Stimulated activated effector memory CD8-positive, alpha-beta T cell treated with anti-CD3 and anti-CD28 coated beads, Interleukin-12 subunit alpha, Interleukin-12 subunit beta, amount 100 ng/mL, for 72 hours (primary cell): ENCODE measurements at regions not wholly inside any gene's neighbourhood (a gene's known extent, or its start where the extent isn't known, plus 50 kb on each side); places are given as distances from the start of the nearest gene placed in this dataset.
A peak's percentile ranks its signal among the peaks of the same experiment; 100 is the strongest.

ENCODE experiments used
- ATAC-seq: fragments of 150-1000 bp; cut with Tn5 transposase; 2 replicates; pipeline ENCODE4 v1.10.0; 2021
- DNase-seq, 2 donors: peaks; one replicate each; pipeline ENCODE4 v3.0.0; 2021 to 2022; ENCODE audit warnings: low spot score in 2 of 2
- H3K27ac Mint-ChIP-seq: one replicate; pipeline ENCODE4 v1.8.0; 2022; ENCODE audit warnings: mild to moderate bottlenecking, mixed read lengths
- H3K36me3 Mint-ChIP-seq: one replicate; pipeline ENCODE4 v1.8.0; 2022; ENCODE audit warnings: mild to moderate bottlenecking, mixed read lengths
- H3K4me1 Mint-ChIP-seq: one replicate; pipeline ENCODE4 v1.8.0; 2022; ENCODE audit warnings: mixed read lengths
- H3K4me3 Mint-ChIP-seq: one replicate; pipeline ENCODE4 v1.8.0; 2022; ENCODE audit warnings: mild to moderate bottlenecking, mixed read lengths
- H3K9me3 Mint-ChIP-seq: one replicate; pipeline ENCODE4 v1.8.0; 2022; ENCODE audit warnings: mixed read lengths

DNA sequence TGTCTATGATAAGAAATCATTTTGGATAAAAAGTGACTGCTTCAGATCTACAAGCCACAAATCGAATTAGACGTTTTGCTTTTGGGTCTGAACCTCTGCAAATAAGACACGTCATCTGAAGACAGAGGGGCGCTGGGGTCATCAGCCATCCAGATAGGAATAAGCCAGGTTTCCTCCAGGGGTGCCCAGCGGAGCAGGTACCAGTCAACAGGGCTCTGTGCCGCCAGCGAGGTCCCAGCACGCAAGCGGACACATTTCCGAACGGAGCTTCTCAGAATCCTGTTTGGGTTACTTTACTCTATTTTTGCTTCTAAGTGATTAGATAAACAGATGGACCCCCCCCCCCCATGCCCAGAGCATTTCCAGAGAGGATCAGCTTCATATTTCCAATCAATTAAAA, 873.8 kb downstream of the BRD1 start:
- ATAC-seq (no peak), DNase-seq (no peak)
- H3K9me3 Mint-ChIP-seq = peaks cover 8% of the 10 kb centered on the region
- peaks cover 13% of the 10 kb centered on the region for H3K4me1 Mint-ChIP-seq
- no peak overlapping the region for H3K4me3 Mint-ChIP-seq
- H3K27ac Mint-ChIP-seq = no peak overlapping the region
- H3K36me3 Mint-ChIP-seq = no peaks in the 10 kb centered on the region

DNA sequence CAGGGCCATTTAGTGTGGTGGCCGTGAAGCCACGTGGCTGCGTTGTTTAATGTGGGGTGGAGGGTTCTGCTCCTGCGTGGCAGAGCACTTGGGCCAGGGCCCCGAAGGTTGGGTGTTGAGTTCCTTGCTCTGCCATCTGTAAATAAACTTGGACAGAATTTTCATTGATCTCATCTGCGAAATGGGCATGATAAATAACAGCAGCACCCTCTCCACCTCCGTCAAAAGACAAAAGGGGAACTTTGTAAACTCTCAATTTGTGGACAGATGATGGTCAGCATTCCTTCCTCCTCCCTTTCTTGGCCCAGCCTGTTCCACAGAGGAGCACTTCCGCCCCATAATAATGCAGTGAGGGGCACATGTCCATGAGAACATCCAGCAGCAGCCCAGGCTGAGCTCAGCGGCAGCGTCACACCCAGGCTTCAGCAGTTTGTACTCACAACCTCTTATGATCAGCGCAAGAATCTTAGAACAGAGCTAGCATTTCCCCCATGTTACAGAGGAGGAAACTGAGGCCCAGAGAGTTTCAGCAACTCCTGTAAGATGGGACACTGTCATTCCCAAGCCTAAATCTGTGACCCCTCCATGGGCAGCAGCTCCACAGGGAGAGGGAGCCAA, 874.5 kb downstream of the BRD1 start:
- H3K9me3 Mint-ChIP-seq = peaks cover 8% of the 10 kb centered on the region
- peak in 1 of 2 donors; percentile 7 for DNase-seq

DNA sequence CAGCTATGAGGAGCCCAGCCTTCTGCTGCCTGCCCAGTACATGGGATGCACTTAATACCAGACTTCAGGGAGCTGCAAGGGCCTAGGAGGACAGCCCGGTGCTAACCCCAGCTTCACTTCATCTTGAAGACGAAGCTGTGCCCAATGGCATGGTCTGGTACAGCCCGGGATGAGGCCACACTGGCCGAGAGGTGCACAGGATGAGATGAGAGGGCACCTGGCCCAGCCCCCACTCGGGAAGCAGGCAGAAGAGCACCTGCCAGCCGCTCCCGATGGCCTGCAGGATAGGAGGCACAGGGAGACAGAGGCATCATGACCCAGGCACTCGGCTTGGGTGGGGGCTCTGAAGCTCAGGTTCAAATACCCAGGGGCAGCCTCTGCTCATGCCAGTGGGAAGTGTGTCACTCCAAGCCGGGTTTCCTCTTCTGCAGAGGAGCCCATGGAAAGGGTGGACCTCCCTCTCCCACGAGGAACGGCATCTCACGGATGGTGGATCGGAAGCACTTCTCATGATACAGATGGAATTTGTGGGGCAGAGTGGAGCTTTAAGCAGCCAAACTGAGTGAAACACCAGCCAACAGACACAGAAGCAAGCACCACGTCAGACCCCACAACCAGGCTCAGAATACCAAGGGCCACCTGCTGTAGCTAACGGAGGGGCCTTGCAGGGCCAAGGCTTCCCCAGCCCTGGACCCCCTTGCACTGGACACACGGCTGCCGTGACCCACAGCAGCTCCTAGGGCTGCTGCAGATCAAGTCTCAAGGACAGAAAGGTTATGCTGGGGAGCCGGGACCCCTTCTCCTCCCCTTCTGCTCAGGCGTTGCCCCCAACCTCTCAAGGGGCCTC, 875.2 kb downstream of the BRD1 start:
- no peak overlapping the region for H3K27ac Mint-ChIP-seq
- no peak for ATAC-seq
- H3K4me1 Mint-ChIP-seq = peaks cover 13% of the 10 kb centered on the region
- H3K9me3 Mint-ChIP-seq = peaks cover 8% of the 10 kb centered on the region
- H3K36me3 Mint-ChIP-seq = no peaks in the 10 kb centered on the region
- H3K4me3 Mint-ChIP-seq = no peak overlapping the region
- peak in 1 of 2 donors; percentile 25 for DNase-seq

More for the DNA sequence above, 874.5 kb downstream of the BRD1 start:
- ATAC-seq = no peak
- H3K4me3 Mint-ChIP-seq = no peak overlapping the region
- H3K36me3 Mint-ChIP-seq = no peaks in the 10 kb centered on the region
- H3K4me1 Mint-ChIP-seq = peaks cover 13% of the 10 kb centered on the region
- H3K27ac Mint-ChIP-seq = no peak overlapping the region

DNA sequence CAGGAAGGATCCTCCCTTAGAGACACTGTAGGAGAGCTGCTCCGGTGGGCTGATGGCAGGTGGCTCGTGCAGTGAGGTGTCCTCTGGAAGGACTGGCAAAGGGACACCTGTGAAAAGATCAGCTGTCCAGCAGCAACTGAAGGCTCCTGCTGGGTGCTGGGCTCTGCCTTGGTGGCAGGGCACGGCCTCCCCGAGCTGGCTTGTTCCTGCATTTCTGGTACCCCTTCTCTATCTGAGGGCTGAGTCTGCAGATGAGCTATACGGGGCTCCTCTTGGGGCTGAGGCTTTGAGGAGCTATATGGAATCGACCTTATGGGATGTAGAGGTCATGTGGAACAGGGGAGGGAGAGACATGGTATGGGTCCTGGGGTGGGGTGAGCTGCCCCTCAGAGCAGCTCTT, 875.8 kb downstream of the BRD1 start:
- no peak for ATAC-seq
- Mint-ChIP-seq H3K27ac (no peak overlapping the region), H3K4me3 (no peak overlapping the region), H3K9me3 (peaks cover 5% of the 10 kb centered on the region), H3K4me1 (peaks cover 8% of the 10 kb centered on the region), H3K36me3 (no peaks in the 10 kb centered on the region)
- peak in 1 of 2 donors; percentile 18 for DNase-seq

DNA sequence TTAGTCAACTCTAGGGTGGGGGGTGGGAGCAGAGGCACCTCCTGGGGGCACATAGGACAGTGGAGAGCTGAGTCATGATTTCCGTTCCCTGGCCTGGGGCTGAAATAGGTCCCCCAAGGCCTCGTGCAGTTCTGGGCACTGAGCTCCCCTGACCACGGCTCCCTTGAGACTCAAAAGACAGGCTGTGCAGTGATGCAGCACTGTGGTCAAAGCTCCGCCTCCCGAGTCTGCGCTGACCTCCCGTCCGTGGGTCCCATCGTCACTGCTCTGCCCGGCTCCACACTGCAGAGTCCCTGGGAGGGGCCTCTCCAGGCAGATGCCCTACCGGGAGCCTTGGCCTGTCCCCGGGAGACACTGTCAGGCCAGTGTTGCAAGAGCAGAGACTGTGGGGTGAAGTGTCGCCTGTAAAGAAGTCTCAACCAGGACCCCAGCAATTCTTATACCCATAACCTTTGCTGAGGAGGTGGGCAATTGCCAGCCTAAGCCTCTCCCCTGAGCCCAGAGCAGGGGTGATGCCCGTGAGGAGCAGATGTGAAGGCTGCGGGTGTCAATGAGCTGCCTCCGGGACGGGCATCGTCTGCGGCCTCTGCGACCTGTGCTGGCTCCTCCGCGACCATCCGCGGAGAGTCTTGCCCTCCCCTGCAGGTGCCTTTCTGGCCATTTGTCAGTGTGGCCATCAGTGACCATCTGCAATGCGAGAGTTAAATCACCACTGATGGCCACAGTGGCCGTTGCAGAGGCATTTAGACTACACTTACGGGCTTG, 877.3 kb downstream of the BRD1 start:
- H3K4me1 Mint-ChIP-seq = no peaks in the 10 kb centered on the region
- no peak overlapping the region for H3K4me3 Mint-ChIP-seq
- H3K9me3 Mint-ChIP-seq = no peaks in the 10 kb centered on the region
- ATAC-seq (no peak), DNase-seq (peak in 1 of 2 donors; percentile 23)
- H3K27ac Mint-ChIP-seq = no peak overlapping the region
- no peaks in the 10 kb centered on the region for H3K36me3 Mint-ChIP-seq

DNA sequence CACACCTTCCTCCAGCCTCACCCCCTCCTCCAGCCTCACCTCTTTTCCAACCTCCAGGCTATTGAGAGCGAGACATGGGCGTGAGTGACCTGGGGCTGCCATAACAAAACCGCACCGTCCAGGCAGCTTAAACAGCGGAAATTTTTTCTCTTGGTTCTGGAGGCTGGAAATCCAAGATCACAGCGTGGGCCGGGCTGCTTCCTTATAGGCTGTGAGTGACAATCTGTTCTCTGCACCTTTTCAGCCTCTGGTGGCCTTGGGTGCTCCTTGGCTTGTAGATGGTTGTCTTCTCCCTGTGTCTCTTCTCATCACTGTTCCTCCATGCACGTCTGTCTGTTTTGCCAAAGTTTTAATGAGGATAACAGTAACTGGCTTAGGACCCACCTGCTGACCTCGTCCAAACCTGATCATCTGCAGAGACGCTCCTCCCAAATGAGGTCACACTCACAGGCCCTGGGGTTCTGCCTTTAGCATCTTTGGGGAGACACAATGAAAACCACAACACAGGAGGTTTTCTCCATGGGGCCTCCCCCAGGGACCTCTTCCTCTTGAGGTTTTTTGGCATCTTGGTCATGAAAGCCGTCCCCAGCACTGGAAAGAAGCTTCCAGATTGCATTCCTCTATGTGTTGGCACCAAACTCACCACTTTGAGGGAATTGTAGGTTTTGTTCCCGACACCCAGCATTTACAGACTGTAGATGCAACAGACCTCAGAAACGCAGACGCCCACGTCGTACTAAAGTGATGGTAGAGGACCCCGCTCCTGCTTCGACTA, 878.1 kb downstream of the BRD1 start:
- Mint-ChIP-seq H3K4me1 (no peaks in the 10 kb centered on the region), H3K4me3 (no peak overlapping the region), H3K27ac (no peak overlapping the region), H3K36me3 (no peaks in the 10 kb centered on the region), H3K9me3 (no peaks in the 10 kb centered on the region)
- ATAC-seq (no peak), DNase-seq (peak in 1 of 2 donors; percentile 26)

DNA sequence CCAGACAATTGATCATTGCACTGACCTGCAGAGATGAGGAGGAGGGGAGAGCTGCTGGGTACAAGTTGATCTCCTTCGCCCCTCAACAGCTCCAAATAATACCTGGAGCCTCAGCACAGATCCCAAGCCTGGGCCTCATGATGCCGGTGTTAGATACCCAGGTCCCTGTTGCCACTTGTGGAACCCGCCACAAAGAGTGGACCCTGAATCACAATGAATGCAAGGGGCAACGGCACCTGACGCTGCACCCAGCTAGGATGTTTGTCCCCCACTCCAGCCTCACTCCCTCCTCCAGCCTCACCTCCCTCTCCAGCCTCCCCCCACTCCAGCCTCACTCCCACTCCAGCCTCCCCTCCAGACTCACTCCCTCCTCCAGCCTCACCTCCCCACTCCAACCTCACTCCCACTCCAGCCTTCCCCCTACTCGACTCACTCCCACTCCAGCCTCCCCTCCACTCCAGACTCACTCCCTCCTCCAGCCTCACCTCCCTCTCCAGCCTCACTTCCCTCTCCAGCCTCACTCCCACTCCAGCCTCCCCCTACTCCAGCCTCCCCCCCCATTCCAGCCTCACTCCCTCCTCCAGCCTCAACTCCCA, 879.0 kb downstream of the BRD1 start:
- H3K36me3 Mint-ChIP-seq = no peaks in the 10 kb centered on the region
- no peak for ATAC-seq

DNA sequence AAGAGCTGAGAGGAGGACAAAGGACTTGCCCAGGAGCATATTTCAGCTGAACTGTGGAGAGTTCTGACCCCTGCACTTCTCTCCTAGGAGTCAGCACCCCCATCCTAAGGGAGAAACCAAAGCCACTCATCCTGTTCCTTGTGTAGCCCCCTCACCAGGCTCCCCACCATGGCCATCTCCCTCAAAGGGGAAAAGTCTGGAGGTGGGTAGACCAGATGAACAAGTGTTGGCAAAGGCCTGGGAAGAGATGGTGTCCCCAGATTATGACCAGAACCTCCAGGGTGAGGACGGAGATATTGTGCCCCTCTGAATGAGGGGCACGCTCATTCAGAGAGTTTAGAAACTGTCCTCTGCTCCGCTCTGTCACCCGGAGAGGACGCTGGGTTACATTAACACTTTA, 880.0 kb downstream of the BRD1 start:
- ATAC-seq (no peak), DNase-seq (peak in 1 of 2 donors; percentile 29)
- Mint-ChIP-seq H3K4me3 (no peak overlapping the region), H3K27ac (no peak overlapping the region), H3K9me3 (no peaks in the 10 kb centered on the region), H3K4me1 (no peaks in the 10 kb centered on the region), H3K36me3 (no peaks in the 10 kb centered on the region)

More for the DNA sequence above, 879.0 kb downstream of the BRD1 start:
- peak in 1 of 2 donors; percentile 20 for DNase-seq
- H3K4me3 Mint-ChIP-seq = no peak overlapping the region
- no peak overlapping the region for H3K27ac Mint-ChIP-seq
- no peaks in the 10 kb centered on the region for H3K4me1 Mint-ChIP-seq
- no peaks in the 10 kb centered on the region for H3K9me3 Mint-ChIP-seq

DNA sequence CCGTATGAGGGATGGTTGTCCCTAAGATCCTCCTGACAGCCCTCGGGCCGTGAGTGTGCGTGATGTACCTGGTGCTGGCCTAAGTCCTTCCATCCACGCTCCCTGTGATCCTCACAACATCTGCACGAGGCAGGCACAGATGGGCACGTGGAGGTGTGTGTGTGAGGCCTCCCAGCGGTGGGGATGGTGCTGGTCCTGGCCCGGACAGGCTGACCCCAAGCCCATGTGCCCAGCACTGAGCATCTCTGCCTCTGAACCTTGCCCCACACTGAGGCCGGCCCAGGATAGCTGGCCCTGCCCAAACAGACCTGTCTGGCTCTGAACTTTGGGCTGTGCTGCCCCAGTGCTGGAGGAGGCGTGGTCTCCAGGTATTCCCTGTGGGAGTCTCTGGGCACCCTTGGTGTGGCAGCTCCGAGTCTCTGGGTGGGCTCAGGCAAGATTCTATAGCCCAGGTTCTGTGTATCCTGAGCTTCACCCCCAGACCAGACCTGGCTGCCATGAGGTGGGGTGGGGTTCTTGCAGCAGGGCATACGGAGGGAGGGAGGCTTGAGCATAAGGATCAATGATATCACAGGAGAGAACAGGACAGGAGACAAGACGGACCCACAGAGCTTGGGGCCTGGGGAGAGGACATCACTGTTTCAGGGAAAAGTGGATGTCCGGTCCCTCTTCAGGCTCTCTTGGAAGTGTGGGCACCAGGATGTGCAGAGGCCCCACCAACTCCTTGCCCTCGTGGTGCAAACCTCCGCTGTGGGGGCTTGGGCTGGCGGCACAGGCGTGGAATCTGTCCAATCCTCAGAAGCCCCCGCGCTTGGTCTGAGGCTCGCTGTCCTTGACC, 881.8 kb downstream of the BRD1 start:
- ATAC-seq = no peak
- Mint-ChIP-seq H3K36me3 (no peaks in the 10 kb centered on the region), H3K9me3 (no peaks in the 10 kb centered on the region), H3K4me3 (no peak overlapping the region), H3K27ac (no peak overlapping the region), H3K4me1 (no peaks in the 10 kb centered on the region)
- peak in 1 of 2 donors; percentile 22 for DNase-seq

DNA sequence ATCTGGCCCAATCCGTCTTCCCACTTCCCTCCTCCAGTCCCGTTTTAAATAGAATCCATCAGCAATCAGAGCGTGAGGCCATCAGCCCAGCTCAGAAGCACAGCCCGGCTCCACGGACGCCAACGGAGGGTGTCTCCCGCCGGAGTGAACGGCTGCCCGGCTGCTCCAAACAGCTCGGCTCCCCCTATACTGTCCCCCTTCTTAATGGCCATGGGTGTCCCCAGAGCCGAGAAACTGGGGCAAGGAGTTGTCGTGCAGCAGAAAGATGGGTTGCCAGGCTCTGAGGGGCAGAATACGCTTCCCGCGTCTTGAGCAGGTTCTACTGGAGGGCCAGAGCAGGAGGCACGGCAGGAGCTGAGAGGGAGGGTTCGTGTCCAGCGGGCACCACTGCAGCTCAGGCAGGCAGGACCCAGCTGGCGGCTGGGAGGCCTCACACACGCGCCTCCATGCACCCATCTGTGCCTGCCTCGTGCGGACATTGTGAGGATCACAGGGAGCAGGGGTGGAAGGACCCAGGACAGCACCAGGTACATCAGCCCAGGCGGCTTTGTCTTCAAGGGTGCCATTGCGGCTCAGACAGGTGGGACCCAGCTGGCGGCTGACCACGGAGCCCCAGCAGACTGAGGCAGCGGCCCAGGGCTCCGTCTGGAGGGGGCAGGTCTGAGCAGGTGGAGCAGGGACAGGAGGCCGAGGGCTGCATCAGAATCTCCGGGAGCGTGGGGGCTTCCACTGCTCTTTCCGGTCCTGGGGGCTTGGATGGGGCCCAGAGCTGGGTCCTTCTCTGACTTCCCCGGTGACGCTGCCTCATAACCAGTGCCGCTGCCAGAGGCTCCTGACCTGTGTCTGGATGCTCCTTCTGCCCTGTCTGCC, 882.7 kb downstream of the BRD1 start:
- no peaks in the 10 kb centered on the region for H3K4me1 Mint-ChIP-seq
- no peaks in the 10 kb centered on the region for H3K36me3 Mint-ChIP-seq
- DNase-seq (no peak), ATAC-seq (no peak)
- no peak overlapping the region for H3K4me3 Mint-ChIP-seq
- H3K27ac Mint-ChIP-seq = no peak overlapping the region
- no peaks in the 10 kb centered on the region for H3K9me3 Mint-ChIP-seq

DNA sequence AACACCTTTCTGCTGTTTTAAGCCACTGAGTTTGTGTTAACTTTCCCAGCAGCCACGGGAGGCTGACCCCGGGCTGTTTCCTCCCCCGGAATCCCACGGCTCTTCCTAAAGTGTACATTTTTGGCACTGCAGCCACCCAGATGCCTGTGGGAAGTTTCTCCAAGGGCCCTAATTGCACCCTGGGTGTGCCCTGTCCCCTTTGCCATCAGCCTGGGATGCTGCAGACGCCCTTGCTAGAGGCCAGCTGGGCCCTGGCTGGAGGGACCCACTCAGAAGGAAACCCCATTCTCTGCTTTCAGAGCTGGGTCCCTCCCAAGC, 883.3 kb downstream of the BRD1 start:
- no peaks in the 10 kb centered on the region for H3K9me3 Mint-ChIP-seq
- ATAC-seq (no peak), DNase-seq (no peak)
- no peak overlapping the region for H3K27ac Mint-ChIP-seq
- H3K4me3 Mint-ChIP-seq = no peak overlapping the region
- no peaks in the 10 kb centered on the region for H3K4me1 Mint-ChIP-seq
- H3K36me3 Mint-ChIP-seq = no peaks in the 10 kb centered on the region

DNA sequence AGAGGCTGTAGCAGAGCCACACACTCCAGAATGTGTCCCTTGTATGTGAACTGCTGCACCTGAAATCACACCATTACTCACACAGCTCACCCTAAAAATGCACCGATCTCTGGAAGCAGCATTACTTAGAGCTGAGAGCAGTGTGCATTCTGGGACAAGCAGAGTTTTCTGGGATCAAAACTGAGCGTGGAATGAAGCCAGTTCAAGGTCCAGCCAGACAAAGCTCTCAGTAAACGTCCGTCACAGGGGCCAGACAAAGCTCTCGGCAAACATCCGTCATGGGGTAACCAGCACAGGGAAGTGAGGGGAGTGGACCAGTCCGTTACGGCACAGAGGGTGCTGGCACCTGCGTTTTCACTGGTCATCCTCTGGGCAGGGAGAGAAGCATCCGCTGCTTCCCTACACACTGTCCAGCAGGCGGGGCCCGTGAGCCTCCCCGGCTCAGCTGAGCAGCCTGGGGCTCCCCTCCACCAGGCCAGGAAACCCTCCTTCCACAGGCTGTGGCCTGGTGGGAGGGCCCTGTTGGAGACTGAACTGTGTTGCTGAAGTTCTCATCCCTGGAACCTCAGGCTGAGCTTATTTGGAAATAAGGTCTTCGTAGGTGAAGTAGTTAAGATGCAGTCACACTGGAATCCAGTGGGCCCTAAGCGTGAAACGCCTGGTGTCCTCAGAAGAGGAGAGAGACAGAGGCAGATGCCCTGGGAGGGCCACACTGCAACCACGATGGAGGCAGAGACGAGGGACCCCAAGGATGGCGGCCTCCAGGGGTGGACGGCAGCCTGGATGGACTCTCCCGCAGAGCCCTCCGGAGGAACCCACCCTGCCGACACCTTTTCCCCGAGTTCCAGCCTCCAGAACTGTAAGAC, 883.9 kb downstream of the BRD1 start:
- DNase-seq (no peak), ATAC-seq (no peak)
- Mint-ChIP-seq H3K4me3 (no peak overlapping the region), H3K27ac (no peak overlapping the region), H3K36me3 (no peaks in the 10 kb centered on the region), H3K9me3 (no peaks in the 10 kb centered on the region), H3K4me1 (no peaks in the 10 kb centered on the region)
